H9 (cell line): ENCODE measurements at regions not wholly inside any gene's neighbourhood (a gene's known extent, or its start where the extent isn't known, plus 50 kb on each side); places are given as distances from the start of the nearest gene placed in this dataset.
"Not testable (repeated sequence)": the region's sequence is repeated elsewhere in the genome, so short reads cannot be mapped to it uniquely, and the experiment has no call there.

Experiments used
- DNase-seq: peaks from one replicate; pipeline ENCODE4 v3.0.0-alpha.2; 2017
- H2AFZ ChIP-seq: one replicate; pipeline ENCODE4 v1.6.1; 2013; ENCODE audit warnings: mild to moderate bottlenecking, low read length, control low read depth, moderate library complexity
- H2AK5ac ChIP-seq: 2 replicates; pipeline ENCODE4 v1.6.1; 2013; ENCODE audit warnings: low read length, control low read depth, mixed read lengths; ENCODE audit not compliant: insufficient read length
- H2BK120ac ChIP-seq: one replicate; pipeline ENCODE4 v1.6.1; 2013; ENCODE audit warnings: low read depth, mild to moderate bottlenecking, low read length, control low read depth, inconsistent platforms; ENCODE audit not compliant: poor library complexity, severe bottlenecking
- H2BK12ac ChIP-seq: 2 replicates; pipeline ENCODE4 v1.6.1; 2013; ENCODE audit warnings: low read length, control low read depth, mixed read lengths, low read depth; ENCODE audit not compliant: insufficient read length
- H2BK15ac ChIP-seq: 2 replicates; pipeline ENCODE4 v1.6.1; 2013; ENCODE audit warnings: low read depth, low read length, control low read depth
- H2BK20ac ChIP-seq: one replicate; pipeline ENCODE4 v1.6.1; 2013; ENCODE audit warnings: low read depth, mild to moderate bottlenecking, low read length, control low read depth, inconsistent platforms; ENCODE audit not compliant: poor library complexity, severe bottlenecking
- H2BK5ac ChIP-seq: 2 replicates; pipeline ENCODE4 v1.6.1; 2013; ENCODE audit warnings: low read length, control low read depth, mixed read lengths; ENCODE audit not compliant: insufficient read length
- H3K14ac ChIP-seq: 2 replicates; pipeline ENCODE4 v1.6.1; 2013; ENCODE audit warnings: low read length, control low read depth; ENCODE audit not compliant: insufficient read depth
- H3K18ac ChIP-seq: 2 replicates; pipeline ENCODE4 v1.6.1; 2013; ENCODE audit warnings: low read depth, mild to moderate bottlenecking, mixed read lengths, low read length, control low read depth; ENCODE audit not compliant: insufficient read length
- H3K23ac ChIP-seq: 2 replicates; pipeline ENCODE4 v1.6.1; 2013; ENCODE audit warnings: low read length, control low read depth, mixed read lengths, low read depth; ENCODE audit not compliant: insufficient read length
- H3K23me2 ChIP-seq: 2 replicates; pipeline ENCODE4 v1.6.1; 2013; ENCODE audit warnings: low read depth, mild to moderate bottlenecking, mixed read lengths, low read length, control low read depth; ENCODE audit not compliant: insufficient read length, poor library complexity, severe bottlenecking
- H3K27ac ChIP-seq: 2 replicates; pipeline ENCODE4 v1.5.1; 2013; ENCODE audit warnings: low read length, control low read depth, mixed read lengths, low read depth; ENCODE audit not compliant: insufficient read length
- H3K27me3 ChIP-seq: 2 replicates; pipeline ENCODE4 v1.6.1; 2013; ENCODE audit warnings: low read length, control low read depth, inconsistent platforms; ENCODE audit not compliant: insufficient read depth
- H3K4ac ChIP-seq: 2 replicates; pipeline ENCODE4 v1.6.1; 2013; ENCODE audit warnings: low read depth, mild to moderate bottlenecking, control low read depth, inconsistent platforms, low read length, moderate library complexity
- H3K4me1 ChIP-seq: 2 replicates; pipeline ENCODE4 v1.6.1; 2013; ENCODE audit warnings: low read length, control low read depth, inconsistent platforms; ENCODE audit not compliant: insufficient read depth
- H3K4me2 ChIP-seq: 2 replicates; pipeline ENCODE4 v1.6.1; 2013; ENCODE audit warnings: low read length, control low read depth, mixed read lengths; ENCODE audit not compliant: insufficient read length, insufficient read depth
- H3K56ac ChIP-seq: 2 replicates; pipeline ENCODE4 v1.6.1; 2013; ENCODE audit warnings: low read depth, mild to moderate bottlenecking, mixed read lengths, low read length, control low read depth; ENCODE audit not compliant: insufficient read length
- H3K79me1 ChIP-seq: 2 replicates; pipeline ENCODE4 v1.6.1; 2013; ENCODE audit warnings: low read depth, mild to moderate bottlenecking, moderate library complexity, low read length, control low read depth, inconsistent platforms; ENCODE audit not compliant: insufficient read depth, poor library complexity, severe bottlenecking
- H3K79me2 ChIP-seq: 2 replicates; pipeline ENCODE4 v1.6.1; 2013; ENCODE audit warnings: low read length, control low read depth, inconsistent platforms; ENCODE audit not compliant: insufficient read depth
- H3K9ac ChIP-seq: 2 replicates; pipeline ENCODE4 v1.6.1; 2013; ENCODE audit warnings: low read length, control low read depth, mixed read lengths; ENCODE audit not compliant: insufficient read length; ENCODE audit errors: extremely low read depth
- H3K9me3 ChIP-seq: one replicate; pipeline ENCODE4 v1.6.1; 2013; ENCODE audit warnings: low read depth, low read length, inconsistent platforms; ENCODE audit not compliant: control insufficient read depth
- H3T11ph ChIP-seq: one replicate; pipeline ENCODE4 v1.6.1; 2013; ENCODE audit warnings: mild to moderate bottlenecking, low read length, control low read depth, inconsistent platforms
- H4K20me1 ChIP-seq: one replicate; pipeline ENCODE4 v1.6.1; 2013; ENCODE audit not compliant: control insufficient read depth, insufficient read length, insufficient read depth
- H4K5ac ChIP-seq: 2 replicates; pipeline ENCODE4 v1.6.1; 2013; ENCODE audit warnings: low read depth, mild to moderate bottlenecking, mixed read lengths, low read length, control low read depth; ENCODE audit not compliant: insufficient read length
- H4K8ac ChIP-seq: replicated peaks from 2 replicates; pipeline ENCODE4 v1.6.1; 2013; ENCODE audit warnings: low read length, control low read depth, mixed read lengths, low read depth; ENCODE audit not compliant: insufficient read length
- H4K91ac ChIP-seq: 2 replicates; pipeline ENCODE4 v1.6.1; 2013; ENCODE audit warnings: low read depth, mild to moderate bottlenecking, moderate library complexity, mixed read lengths, low read length, control low read depth; ENCODE audit not compliant: insufficient read length
- H3K27ac Mint-ChIP-seq, 3 experiments: 2 replicates in 2 of 3; 3 replicates in 1 of 3; pipeline ENCODE4 v1.8.0; 2020 to 2021; ENCODE audit warnings: mixed read lengths in 3 of 3, mild to moderate bottlenecking in 1 of 3, moderate library complexity in 1 of 3
- H3K27me3 Mint-ChIP-seq: 2 replicates; pipeline ENCODE4 v1.8.0; 2021; ENCODE audit warnings: low read depth, mild to moderate bottlenecking, moderate library complexity, mixed read lengths
- H3K36me3 Mint-ChIP-seq, 3 experiments: 2 replicates in 2 of 3; 3 replicates in 1 of 3; pipeline ENCODE4 v1.8.0; 2020 to 2021; ENCODE audit warnings: low read depth in 3 of 3, mixed read lengths in 3 of 3; ENCODE audit not compliant: insufficient read depth in 1 of 3
- H3K4me1 Mint-ChIP-seq, 2 experiments: 2 replicates each; pipeline ENCODE4 v1.8.0; 2020; ENCODE audit warnings: mixed read lengths in 2 of 2
- H3K4me3 Mint-ChIP-seq, 2 experiments: 2 replicates in 1 of 2; 3 replicates in 1 of 2; pipeline ENCODE4 v1.8.0; 2020 to 2021; ENCODE audit warnings: mild to moderate bottlenecking in 2 of 2, mixed read lengths in 2 of 2, moderate library complexity in 1 of 2
- H3K9me3 Mint-ChIP-seq, 2 experiments: 2 replicates in 1 of 2; 3 replicates in 1 of 2; pipeline ENCODE4 v1.8.0; 2020; ENCODE audit warnings: mild to moderate bottlenecking in 2 of 2, mixed read lengths in 2 of 2, moderate library complexity in 1 of 2
- WGBS: extraction: QIAGEN DNeasy Blood & Tissue Kit; methylation state at CpG from one replicate; pipeline ENCODE4 v1.1.7; 2013; ENCODE audit warnings: missing lambda C conversion rate, low lambda C conversion rate, mixed read lengths; ENCODE audit not compliant: insufficient read length; ENCODE audit errors: extremely low coverage; 5-methylcytosine and 5-hydroxymethylcytosine counted together
- TF ChIP-seq, protein P1 (sequence below): fragments of 200-600 bp; sonication (generic); conservative IDR thresholded peaks from 3 replicates; pipeline ENCODE4 v1.8.0; 2021; ENCODE audit warnings: antibody characterized with exemption, mild to moderate bottlenecking

GRCh38 chr18:1078301-1078700, 173.6 kb downstream of the ADCYAP1 start:
- no peaks in the 10 kb centered on the region for H3K23me2 ChIP-seq
- TF ChIP-seq, protein P1, sequence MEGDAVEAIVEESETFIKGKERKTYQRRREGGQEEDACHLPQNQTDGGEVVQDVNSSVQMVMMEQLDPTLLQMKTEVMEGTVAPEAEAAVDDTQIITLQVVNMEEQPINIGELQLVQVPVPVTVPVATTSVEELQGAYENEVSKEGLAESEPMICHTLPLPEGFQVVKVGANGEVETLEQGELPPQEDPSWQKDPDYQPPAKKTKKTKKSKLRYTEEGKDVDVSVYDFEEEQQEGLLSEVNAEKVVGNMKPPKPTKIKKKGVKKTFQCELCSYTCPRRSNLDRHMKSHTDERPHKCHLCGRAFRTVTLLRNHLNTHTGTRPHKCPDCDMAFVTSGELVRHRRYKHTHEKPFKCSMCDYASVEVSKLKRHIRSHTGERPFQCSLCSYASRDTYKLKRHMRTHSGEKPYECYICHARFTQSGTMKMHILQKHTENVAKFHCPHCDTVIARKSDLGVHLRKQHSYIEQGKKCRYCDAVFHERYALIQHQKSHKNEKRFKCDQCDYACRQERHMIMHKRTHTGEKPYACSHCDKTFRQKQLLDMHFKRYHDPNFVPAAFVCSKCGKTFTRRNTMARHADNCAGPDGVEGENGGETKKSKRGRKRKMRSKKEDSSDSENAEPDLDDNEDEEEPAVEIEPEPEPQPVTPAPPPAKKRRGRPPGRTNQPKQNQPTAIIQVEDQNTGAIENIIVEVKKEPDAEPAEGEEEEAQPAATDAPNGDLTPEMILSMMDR: peak; percentile 39; the same call in 1 of the 3 replicates
- H3K4me3 Mint-ChIP-seq: no peak overlapping the region

DNA sequence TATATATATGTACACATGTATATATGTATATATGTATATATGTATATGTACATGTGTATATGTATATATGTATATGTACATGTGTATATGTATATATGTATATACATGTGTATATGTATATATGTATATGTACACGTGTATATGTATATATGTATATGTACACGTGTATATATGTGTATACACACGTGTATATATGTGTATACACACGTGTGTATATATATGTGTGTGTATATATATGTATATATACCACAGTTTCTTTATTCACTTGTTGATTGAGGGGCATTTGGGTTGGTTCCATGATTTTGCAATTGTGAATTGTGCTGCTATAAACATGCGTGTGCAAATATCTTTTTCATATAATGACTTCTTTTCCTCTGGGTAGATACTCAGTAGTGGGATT, 179.0 kb downstream of the ADCYAP1 start:
- not testable (repeated sequence) for H3K9ac ChIP-seq, H2AK5ac ChIP-seq, H3K4me1 ChIP-seq, H3K79me1 ChIP-seq, H4K8ac ChIP-seq, H2BK120ac ChIP-seq, H2BK20ac ChIP-seq, H3K27ac ChIP-seq, H3K27me3 ChIP-seq, H2BK15ac ChIP-seq, H3K14ac ChIP-seq, H3K27me3 Mint-ChIP-seq, H2BK5ac ChIP-seq, H3K18ac ChIP-seq, H2AFZ ChIP-seq, H3K4me3 Mint-ChIP-seq, H3K9me3 ChIP-seq, H4K20me1 ChIP-seq, H3K4me2 ChIP-seq, H4K5ac ChIP-seq, H3K4ac ChIP-seq, H3K27ac Mint-ChIP-seq, H3K23ac ChIP-seq, H3T11ph ChIP-seq, H4K91ac ChIP-seq, H2BK12ac ChIP-seq, DNase-seq, H3K56ac ChIP-seq, H3K23me2 ChIP-seq, H3K79me2 ChIP-seq
- H3K4me1 Mint-ChIP-seq: peaks cover 11 to 28% of the 10 kb centered on the region in 2 experiments
- peaks cover 26 to 36% of the 10 kb centered on the region in 2 experiments for H3K9me3 Mint-ChIP-seq
- peaks cover 13 to 40% (median 37%) of the 10 kb centered on the region in 3 experiments for H3K36me3 Mint-ChIP-seq
- WGBS: no CpG with 5 or more reads among the region's 5 CpGs

More at GRCh38 chr18:1078301-1078700, 173.6 kb downstream of the ADCYAP1 start:
- no peak overlapping the region for H4K5ac ChIP-seq
- H3K27me3 ChIP-seq: no peaks in the 10 kb centered on the region
- H3K4ac ChIP-seq: no peak overlapping the region
- H3K79me1 ChIP-seq: no peaks in the 10 kb centered on the region
- no peak overlapping the region for H3K27ac ChIP-seq
- no peaks in the 10 kb centered on the region for H3K4me1 ChIP-seq
- no peak overlapping the region for H2AFZ ChIP-seq
- no peak overlapping the region for H3K4me2 ChIP-seq
- H2BK20ac ChIP-seq: no peak overlapping the region
- Mint-ChIP-seq H3K27me3 (no peaks in the 10 kb centered on the region; the same call in 1 of the 2 replicates), H3K4me1 (peaks cover 9 to 19% of the 10 kb centered on the region in 2 experiments), H3K36me3 (peaks cover 0 to 3% (median 0%) of the 10 kb centered on the region in 3 experiments; a peak in 1 of 7 replicates), H3K9me3 (no peaks in the 10 kb centered on the region), H3K27ac (peak overlapping the region in 1 of 3 experiments; percentile 18; a peak in 1 of 7 replicates)
- H3K56ac ChIP-seq: no peak overlapping the region
- no peak overlapping the region for H2BK5ac ChIP-seq
- no peaks in the 10 kb centered on the region for H4K20me1 ChIP-seq
- H3T11ph ChIP-seq: no peak overlapping the region
- no peak overlapping the region for H3K18ac ChIP-seq
- no peak overlapping the region for H2AK5ac ChIP-seq
- no peaks in the 10 kb centered on the region for H3K79me2 ChIP-seq
- no peak overlapping the region for H3K14ac ChIP-seq
- H2BK120ac ChIP-seq: no peak overlapping the region
- no peak for DNase-seq
- no peak overlapping the region for H3K9ac ChIP-seq
- H2BK15ac ChIP-seq: no peak overlapping the region
- H4K91ac ChIP-seq: no peak overlapping the region
- no peak overlapping the region for H3K23ac ChIP-seq
- no peak overlapping the region for H2BK12ac ChIP-seq
- H4K8ac ChIP-seq: no peak overlapping the region
- H3K9me3 ChIP-seq: no peaks in the 10 kb centered on the region
